ENCODE measurements at regions not wholly inside any gene's neighbourhood (a gene's known extent, or its start where the extent isn't known, plus 50 kb on each side); places are given as distances from the start of the nearest gene placed in this dataset.

DNA sequence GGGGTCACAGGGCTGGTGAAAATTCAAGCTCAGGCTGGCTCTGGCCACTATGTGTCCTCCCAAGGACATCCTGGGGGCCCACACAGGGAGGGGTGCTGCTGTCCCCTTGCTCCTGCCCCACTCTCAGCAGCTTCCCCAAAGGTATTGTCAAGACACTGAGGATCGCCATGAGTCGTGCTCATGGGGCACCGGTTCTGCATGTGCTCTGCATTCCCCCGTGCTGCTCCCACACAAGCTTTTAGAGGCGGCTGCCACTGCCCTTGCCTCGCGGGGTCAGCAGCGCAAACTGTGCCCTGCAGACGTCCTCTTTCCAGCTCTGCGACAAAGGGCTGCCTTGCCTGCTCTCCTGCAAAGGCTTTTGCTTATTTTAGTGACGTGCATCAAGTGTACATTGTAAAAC, 179.8 kb downstream of the ERMARD start:
- Histone ChIP-seq H3K9me2 (replicated peaks; ENCODE audit: control insufficient read depth, low read length) (no peaks in the 10 kb centered on the region), H3K4me3 (ENCODE audit: low read length) (no peak overlapping the region), H3K79me2 (ENCODE audit: control insufficient read depth, low read length) (no peaks in the 10 kb centered on the region), H3K4me2 (ENCODE audit: low read length) (no peak overlapping the region), H3K27ac (ENCODE audit: low read depth, low read length) (no peak overlapping the region), H4K20me1 (ENCODE audit: control insufficient read depth, insufficient read depth, low read depth, low read length) (no peaks in the 10 kb centered on the region), H3K27me3 (ENCODE audit: control insufficient read depth, low read length) (no peaks in the 10 kb centered on the region), H3K9me3 (ENCODE audit: control insufficient read depth, insufficient read depth, low read length) (no peaks in the 10 kb centered on the region), H3K36me3 (ENCODE audit: control insufficient read depth, low read length) (no peaks in the 10 kb centered on the region), H3K4me1 (ENCODE audit: control insufficient read depth, low read length) (no peaks in the 10 kb centered on the region), H3F3A (ENCODE audit: control insufficient read depth, insufficient read depth) (no peaks in the 10 kb centered on the region)
- no peak for TF ChIP-seq EZH2phosphoT487 (IDR thresholded peaks at IDR 0.05; ENCODE audit: borderline replicate concordance, low read length)
- TF ChIP-seq, protein P1, sequence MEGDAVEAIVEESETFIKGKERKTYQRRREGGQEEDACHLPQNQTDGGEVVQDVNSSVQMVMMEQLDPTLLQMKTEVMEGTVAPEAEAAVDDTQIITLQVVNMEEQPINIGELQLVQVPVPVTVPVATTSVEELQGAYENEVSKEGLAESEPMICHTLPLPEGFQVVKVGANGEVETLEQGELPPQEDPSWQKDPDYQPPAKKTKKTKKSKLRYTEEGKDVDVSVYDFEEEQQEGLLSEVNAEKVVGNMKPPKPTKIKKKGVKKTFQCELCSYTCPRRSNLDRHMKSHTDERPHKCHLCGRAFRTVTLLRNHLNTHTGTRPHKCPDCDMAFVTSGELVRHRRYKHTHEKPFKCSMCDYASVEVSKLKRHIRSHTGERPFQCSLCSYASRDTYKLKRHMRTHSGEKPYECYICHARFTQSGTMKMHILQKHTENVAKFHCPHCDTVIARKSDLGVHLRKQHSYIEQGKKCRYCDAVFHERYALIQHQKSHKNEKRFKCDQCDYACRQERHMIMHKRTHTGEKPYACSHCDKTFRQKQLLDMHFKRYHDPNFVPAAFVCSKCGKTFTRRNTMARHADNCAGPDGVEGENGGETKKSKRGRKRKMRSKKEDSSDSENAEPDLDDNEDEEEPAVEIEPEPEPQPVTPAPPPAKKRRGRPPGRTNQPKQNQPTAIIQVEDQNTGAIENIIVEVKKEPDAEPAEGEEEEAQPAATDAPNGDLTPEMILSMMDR (IDR thresholded peaks at IDR 0.05; ENCODE audit: low read depth, low read length, poor library complexity, severe bottlenecking): peak; percentile 3

DNA sequence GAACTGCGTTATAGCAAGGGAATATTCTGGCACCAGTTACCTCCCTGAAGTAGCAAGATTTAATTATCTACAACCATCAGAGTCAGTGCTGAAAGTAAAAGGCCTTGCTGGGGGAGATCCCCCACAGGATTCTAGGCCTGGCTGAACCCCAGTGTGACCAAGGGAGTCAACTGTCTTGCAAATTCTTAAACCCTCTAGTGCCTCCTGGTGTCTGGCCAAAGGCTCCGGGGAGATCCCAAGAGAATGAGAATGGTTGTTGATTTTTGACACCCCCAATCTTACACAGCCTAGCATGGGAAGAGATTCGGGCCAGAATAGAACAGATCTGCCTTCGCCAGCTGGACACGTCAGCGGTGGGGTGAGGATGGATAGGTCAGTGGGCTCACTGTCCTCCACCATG, 179.4 kb downstream of the ERMARD start:
- H4K20me1 ChIP-seq (ENCODE audit: control insufficient read depth, insufficient read depth, low read depth, low read length): no peaks in the 10 kb centered on the region
- TF ChIP-seq EZH2phosphoT487 (IDR thresholded peaks at IDR 0.05; ENCODE audit: borderline replicate concordance, low read length): no peak
- TF ChIP-seq, protein P1 (IDR thresholded peaks at IDR 0.05; ENCODE audit: low read depth, low read length, poor library complexity, severe bottlenecking): peak; percentile 27
- no peaks in the 10 kb centered on the region for H3K9me2 ChIP-seq (replicated peaks; ENCODE audit: control insufficient read depth, low read length)
- H3K4me1 ChIP-seq (ENCODE audit: control insufficient read depth, low read length): no peaks in the 10 kb centered on the region
- H3K36me3 ChIP-seq (ENCODE audit: control insufficient read depth, low read length): no peaks in the 10 kb centered on the region
- no peak overlapping the region for H3K4me2 ChIP-seq (ENCODE audit: low read length)
- H3F3A ChIP-seq (ENCODE audit: control insufficient read depth, insufficient read depth): no peaks in the 10 kb centered on the region
- H3K27me3 ChIP-seq (ENCODE audit: control insufficient read depth, low read length): no peaks in the 10 kb centered on the region
- no peak overlapping the region for H3K27ac ChIP-seq (ENCODE audit: low read depth, low read length)
- no peaks in the 10 kb centered on the region for H3K79me2 ChIP-seq (ENCODE audit: control insufficient read depth, low read length)
- H3K9me3 ChIP-seq (ENCODE audit: control insufficient read depth, insufficient read depth, low read length): no peaks in the 10 kb centered on the region
- no peak overlapping the region for H3K4me3 ChIP-seq (ENCODE audit: low read length)

DNA sequence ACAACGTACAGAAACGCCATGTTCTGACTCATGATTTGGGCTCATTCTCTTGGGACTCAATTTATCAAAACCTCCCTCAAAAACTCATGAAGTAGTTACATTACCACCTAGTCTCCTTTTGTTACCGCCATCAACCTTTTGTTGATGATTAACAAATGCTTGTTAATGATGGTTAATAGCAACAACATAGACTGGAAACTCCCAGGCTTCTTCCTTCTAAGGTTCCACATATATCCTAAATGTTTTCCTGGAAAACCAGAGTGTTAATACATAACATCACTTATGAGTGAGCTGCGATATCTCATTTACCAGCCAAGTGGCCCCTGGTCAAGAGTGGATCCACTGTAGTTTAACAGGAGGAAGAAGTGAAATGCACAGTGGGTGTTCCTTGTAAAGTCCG, 176.3 kb downstream of the ERMARD start:
- Histone ChIP-seq H3K4me3 (ENCODE audit: low read length) (no peak overlapping the region), H3K9me3 (ENCODE audit: control insufficient read depth, insufficient read depth, low read length) (no peaks in the 10 kb centered on the region), H3K4me1 (ENCODE audit: control insufficient read depth, low read length) (no peaks in the 10 kb centered on the region), H3K27ac (ENCODE audit: low read depth, low read length) (no peak overlapping the region), H3F3A (ENCODE audit: control insufficient read depth, insufficient read depth) (no peaks in the 10 kb centered on the region), H3K27me3 (ENCODE audit: control insufficient read depth, low read length) (no peaks in the 10 kb centered on the region), H3K4me2 (ENCODE audit: low read length) (no peak overlapping the region), H3K9me2 (replicated peaks; ENCODE audit: control insufficient read depth, low read length) (no peaks in the 10 kb centered on the region), H3K36me3 (ENCODE audit: control insufficient read depth, low read length) (no peaks in the 10 kb centered on the region), H3K79me2 (ENCODE audit: control insufficient read depth, low read length) (no peaks in the 10 kb centered on the region), H4K20me1 (ENCODE audit: control insufficient read depth, insufficient read depth, low read depth, low read length) (no peaks in the 10 kb centered on the region)
- TF ChIP-seq, protein P1 (IDR thresholded peaks at IDR 0.05; ENCODE audit: low read depth, low read length, poor library complexity, severe bottlenecking): no peak
- TF ChIP-seq EZH2phosphoT487 (IDR thresholded peaks at IDR 0.05; ENCODE audit: borderline replicate concordance, low read length): no peak
